GM19324 (cell line): ENCODE measurements at regions not wholly inside any gene's neighbourhood (a gene's known extent, or its start where the extent isn't known, plus 50 kb on each side); places are given as distances from the start of the nearest gene placed in this dataset.

Experiments
- ATAC-seq: cut with Tn5 transposase; IDR thresholded peaks from one replicate; pipeline ENCODE4 v1.9.1; 2021; ENCODE audit warnings: mild to moderate bottlenecking, moderate library complexity; ENCODE audit not compliant: unreplicated experiment, low FRiP score

DNA sequence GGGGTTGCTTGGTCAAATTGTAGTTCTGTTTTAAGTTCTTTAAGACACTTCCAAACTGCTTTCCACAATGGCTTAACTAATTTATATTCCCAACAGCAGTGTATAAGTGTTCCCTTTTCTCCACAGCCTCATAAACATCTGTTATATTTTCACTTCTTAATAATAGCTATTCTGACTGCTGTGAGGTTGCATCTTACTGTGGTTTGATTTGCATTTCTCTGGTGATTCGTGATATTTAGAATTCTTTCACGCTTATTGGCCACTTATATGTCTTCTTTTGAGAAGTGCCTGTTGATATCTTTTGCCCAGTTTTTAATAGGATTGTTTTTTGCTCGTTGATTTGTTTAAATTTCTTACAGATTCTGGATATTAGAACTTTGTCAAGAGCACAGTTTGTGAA lies 278.6 kb upstream of the ITM2A start:
- ATAC-seq = no peak

- ATAC-seq = no peak
Observed at GRCh38 chrX:79631526-79631925, 264.4 kb upstream of the ITM2A start.

DNA sequence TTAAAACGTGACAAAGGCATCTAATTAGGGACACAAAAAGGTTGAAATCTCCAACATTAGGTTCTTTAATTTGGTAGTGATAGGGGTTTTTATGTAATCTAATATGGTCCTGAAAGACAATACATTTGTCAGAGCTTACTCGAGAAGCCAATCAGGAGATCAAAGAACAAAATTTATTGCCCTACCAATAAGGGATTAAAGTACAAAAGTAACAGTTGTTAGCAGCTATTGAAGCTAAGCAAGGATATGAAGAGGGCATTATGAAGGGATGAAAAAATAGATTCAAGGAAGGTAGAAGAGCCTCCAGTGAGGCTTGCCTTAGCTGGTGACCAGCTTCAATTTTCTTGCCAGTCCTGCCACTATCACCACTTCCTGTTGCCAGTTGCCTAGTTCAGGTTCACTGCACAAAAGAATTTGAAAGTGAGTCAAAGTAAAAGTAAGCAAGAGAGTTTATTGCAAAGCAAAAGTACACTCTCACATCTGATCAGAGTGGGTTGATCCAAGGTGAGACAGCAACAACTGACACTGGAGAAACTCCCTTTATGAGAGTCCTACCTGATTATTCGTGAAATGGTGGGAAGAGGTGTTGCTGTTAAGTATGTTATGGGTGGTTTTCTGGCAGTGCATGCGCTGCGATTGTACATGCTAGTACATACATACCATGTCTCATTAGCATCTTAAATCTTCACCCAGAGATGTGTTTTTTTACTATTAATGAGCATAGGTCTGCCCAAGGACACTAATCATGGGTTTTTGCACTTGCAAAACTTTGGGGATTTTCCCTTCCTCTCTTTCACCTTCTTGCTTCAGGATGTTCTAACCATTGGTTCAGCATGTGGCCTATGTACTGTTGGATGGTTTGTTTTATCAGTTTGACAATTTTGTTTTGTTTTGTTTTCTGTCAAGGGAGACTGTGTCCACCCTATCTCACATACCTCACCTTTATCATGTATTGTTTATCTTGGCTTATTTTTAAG lies 263.2 kb upstream of the ITM2A start:
- ATAC-seq = peak; percentile 86

DNA sequence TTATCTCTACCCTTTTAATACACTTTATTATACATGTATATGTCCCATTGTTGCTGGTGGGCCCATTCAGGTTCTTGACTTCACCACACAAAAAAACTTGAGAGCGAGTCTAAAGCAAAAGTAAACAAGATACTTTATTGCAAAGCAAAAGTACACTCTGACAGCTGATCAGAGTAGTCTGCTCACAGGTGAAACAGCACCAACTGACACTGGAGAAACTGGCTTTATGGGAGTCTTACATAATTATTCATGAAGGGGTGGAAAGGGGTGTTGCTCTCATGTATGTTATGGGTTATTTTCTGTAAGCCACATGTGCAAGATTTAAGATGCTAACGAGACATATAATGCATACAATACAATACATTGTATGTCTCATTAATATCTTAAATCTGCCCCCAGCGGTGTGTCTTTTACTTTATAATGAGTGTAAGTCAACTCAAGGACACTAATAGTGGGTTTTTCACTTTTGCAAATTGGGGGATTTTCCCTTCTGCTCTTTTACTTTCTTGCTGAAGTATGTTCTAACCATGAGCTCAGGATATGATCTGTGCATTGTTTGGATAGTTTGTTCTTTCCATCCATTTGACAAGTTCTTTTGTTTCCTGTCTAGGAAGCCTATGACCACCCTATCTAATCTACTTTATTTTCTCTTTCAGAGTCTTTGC lies 256.1 kb upstream of the ITM2A start:
- ATAC-seq = peak; percentile 68

DNA sequence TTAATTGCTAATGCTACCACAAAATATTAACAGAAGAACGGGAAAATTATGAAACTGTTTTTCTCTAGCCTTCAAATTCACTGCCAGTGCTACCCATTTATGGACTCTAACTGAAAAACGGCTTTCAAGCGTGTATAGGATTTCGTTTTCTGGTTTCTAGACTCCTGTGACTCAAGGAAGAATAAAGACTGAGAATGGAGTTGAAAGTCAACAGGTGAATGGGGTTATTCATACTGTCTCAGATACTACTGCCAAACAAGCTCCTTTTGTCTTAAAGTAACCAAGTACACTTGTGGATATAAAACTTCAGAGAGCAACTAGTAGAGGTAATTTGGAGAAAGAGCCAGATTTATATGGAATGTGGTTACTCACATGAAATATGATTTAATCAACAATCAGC lies 251.1 kb upstream of the ITM2A start:
- ATAC-seq = no peak

- no peak for ATAC-seq
Observed at GRCh38 chrX:79604364-79604763, 237.2 kb upstream of the ITM2A start.

- no peak for ATAC-seq
Observed at GRCh38 chrX:79601341-79602131, 234.4 kb upstream of the ITM2A start.

GRCh38 chrX:79592259-79592658 lies 225.1 kb upstream of the ITM2A start:
- no peak for ATAC-seq

- no peak for ATAC-seq
Observed at GRCh38 chrX:79588233-79588632, 221.1 kb upstream of the ITM2A start.

DNA sequence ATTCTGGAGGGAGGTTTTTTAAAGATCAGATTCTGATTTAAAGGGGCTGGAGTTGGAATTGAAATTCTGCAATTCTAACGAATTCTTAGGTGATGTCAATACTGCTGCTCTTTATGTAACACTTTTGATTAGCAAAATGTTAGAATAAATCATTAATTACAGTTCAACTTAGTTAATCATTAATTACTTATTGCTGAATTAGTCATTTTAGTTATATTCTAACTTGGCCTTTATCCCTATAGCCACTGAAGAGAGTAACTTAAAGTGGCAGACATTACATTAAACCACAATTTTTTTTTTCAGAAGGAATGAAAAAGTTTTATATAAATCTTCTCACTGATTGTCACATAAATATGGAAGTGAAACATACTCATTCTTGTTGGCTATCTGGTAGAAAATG lies 206.6 kb upstream of the ITM2A start:
- no peak for ATAC-seq

DNA sequence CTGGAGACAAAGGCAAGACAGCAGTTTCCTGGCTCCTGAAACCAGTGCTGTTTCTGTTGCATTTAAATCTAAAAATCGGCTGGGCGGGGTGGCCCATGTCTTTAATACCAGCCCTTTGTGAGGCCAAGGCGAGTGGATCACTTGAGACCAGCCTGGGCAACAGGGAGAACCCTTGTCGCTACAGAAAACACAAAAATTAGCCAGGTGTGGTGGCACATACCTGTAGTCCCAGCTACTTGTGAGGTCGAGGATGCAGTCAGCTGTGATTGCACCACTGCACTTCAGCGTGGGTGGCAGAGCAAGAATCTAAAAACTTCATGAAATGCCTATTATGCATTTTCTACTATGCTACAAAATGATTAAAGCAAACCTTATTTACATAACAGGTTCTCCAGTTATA lies 205.4 kb upstream of the ITM2A start:
- no peak for ATAC-seq

GRCh38 chrX:79570524-79571240 lies 203.5 kb upstream of the ITM2A start:
- ATAC-seq = no peak

DNA sequence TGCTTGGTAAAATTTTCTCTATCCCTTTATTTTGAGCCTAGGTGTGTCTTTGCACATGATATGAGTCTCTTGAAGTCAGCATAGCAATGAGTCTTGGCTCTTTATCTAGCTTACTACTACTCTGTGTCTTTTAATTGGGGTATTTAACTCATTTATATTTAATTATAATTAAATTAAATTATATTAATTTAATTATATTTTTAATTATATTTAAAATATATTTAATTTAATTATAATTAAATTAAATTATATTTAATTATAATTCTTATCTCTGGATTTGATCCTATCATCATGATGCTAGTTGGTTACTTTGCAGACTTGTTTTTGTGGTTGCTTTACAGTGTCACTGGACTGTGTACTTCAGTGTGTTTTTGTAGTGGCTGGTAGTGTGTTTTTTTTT lies 201.2 kb upstream of the ITM2A start:
- no peak for ATAC-seq

DNA sequence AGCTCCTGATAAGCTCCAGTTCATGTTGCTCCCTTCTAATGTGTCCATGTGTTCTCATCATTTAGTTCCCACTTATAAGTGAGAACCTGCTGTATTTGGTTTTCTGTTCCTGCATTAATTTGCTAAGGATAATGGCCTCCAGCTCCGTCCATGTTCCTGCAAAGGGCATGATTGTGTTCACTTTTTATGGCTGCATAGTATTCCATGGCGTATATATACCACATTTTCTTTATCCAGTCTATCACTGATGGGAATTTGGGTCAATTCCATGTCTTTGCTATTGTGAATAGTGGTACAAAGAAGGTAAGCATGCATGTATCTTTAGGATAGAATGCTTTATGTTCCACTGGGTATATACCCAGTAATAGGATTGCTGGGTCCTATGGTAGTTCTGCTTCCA lies 197.2 kb upstream of the ITM2A start:
- no peak for ATAC-seq

GRCh38 chrX:79559290-79559689 lies 192.2 kb upstream of the ITM2A start:
- ATAC-seq = no peak

DNA sequence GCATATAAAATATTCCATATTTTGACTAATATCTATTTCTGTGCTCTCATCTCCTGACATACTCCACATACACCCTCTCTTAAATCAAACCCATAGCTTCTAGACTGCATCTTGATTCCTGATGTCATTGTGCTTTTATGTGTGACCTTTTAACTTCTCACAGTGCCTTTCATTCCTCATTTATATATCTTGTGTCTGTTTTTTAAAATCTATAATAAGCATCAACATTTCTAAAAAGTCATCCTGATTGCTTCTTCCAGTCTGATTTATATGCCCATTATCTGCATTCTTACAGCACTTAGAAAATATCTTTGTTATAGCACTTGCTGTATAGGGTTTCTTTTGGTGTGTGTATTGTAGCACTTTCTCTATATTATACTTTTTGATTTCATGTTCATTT lies 190.1 kb upstream of the ITM2A start:
- no peak for ATAC-seq

- no peak for ATAC-seq
Observed at GRCh38 chrX:79556800-79557199, 189.7 kb upstream of the ITM2A start.

DNA sequence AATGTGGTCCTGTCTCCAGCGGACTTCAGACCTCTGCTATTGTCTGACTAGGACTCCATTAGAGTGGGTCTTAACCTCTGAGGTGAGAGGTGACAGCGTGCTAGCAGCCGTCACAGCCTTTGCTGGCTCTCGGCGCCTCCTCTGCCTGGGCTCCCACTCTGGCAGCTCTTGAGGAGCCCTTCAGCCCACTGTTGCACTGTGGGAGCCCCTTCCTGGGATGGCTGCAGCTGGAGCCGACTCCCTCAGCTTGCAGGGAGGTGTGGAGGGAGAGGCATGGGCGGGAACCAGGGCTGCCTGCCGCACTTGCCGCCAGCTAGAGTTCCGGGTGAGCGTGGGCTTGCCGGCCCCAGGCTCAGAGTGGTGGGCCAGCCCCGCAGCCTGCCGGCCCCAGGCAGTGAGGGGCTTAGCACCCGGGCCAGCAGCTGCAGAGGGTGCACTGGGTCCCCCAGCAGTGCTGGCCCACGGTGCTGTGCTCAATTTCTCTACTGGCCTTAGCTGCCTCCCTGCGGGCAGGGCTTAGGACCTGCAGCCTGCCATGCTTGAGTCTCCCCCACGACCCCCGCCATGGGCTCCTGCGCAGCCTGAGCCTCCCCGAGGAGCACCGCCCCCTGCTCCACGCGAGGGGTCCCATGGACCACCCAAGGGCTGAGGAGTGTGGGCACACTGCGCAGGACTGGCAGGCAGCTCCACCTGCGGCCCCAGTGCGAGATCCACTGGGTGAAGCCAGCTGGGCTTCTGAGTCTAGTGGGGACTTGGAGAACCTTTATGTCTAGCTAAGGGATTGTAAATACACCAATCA lies 163.4 kb upstream of the ITM2A start:
- no peak for ATAC-seq

GRCh38 chrX:79524642-79525041 lies 157.5 kb upstream of the ITM2A start:
- ATAC-seq = no peak

DNA sequence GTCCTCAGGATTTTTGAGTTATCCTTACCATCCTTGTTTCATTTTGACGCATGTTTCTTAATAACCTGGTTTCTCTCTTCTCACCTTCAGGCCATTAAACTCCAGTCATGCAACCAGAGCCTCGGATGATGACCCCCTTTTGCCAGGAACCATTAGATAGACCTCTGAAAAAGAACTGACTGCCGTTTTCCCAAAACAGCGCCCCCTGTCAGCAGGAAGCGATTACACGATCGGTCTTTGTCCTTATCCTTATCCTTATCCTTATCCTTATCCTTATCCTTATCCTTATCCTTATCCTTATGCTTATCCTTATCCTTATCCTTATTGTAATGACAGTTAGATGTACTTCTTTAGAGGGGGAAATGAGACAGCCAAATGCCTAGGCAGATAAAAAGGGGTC lies 148.4 kb upstream of the ITM2A start:
- no peak for ATAC-seq
